Stimulated activated CD4-positive, alpha-beta T cell treated with anti-CD3 and anti-CD28 coated beads, TNF-alpha, amount 100 ng/mL, for 48 hours (primary cell): ENCODE measurements at regions not wholly inside any gene's neighbourhood (a gene's known extent, or its start where the extent isn't known, plus 50 kb on each side); places are given as distances from the start of the nearest gene placed in this dataset.
"Not testable (repeated sequence)": the region's sequence is repeated elsewhere in the genome, so short reads cannot be mapped to it uniquely, and the experiment has no call there.

Experiments
- DNase-seq, 3 donors: peaks; one replicate each; pipeline ENCODE4 v3.0.0-alpha.2; 2020; ENCODE audit warnings: low read depth in 3 of 3

GRCh38 chr5:144004751-144005150, 165.7 kb downstream of the YIPF5 start:
- no peak for DNase-seq

DNA sequence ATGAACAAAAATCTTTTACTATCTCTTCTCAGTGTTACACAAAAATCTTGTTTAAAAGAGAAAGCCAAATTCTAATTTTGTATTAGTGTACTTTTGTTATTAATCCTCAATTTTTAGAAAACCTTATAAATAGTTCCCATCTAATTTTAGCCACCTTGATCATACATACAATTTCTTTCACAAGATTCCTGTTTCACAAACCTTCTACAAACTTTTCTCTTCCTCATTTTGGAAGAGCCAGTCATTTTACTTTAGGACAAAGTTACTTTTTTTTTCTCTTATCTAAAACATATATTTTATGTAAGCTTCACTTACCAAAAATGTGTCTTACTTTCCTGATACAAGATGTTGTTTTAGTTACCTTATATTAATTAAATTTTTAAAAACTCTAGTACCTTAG, 161.3 kb downstream of the YIPF5 start:
- no peak for DNase-seq

DNA sequence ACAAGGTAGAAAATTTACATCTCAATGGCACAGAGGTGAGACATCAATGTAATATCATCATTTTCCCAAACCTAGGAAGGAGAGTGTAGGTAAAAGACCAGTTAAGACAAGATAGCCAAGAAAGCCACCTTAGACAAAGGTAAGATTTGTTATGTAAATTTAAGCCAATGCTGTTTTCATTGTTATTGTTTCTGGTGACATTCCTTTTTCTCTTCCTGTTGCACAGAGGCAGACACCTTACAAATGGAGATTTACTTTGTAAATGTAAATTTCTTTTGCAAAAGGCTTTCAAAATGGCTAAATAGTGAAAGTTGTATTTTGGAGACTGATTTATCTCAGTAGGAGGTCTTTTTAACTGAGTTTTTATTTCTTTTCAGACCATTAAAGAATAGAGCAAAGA, 159.1 kb downstream of the YIPF5 start:
- no peak for DNase-seq

- no peak for DNase-seq
Observed at GRCh38 chr5:144013816-144014215, 156.6 kb downstream of the YIPF5 start.

- DNase-seq = no peak
Observed at GRCh38 chr5:144015961-144016360, 154.5 kb downstream of the YIPF5 start.

DNA sequence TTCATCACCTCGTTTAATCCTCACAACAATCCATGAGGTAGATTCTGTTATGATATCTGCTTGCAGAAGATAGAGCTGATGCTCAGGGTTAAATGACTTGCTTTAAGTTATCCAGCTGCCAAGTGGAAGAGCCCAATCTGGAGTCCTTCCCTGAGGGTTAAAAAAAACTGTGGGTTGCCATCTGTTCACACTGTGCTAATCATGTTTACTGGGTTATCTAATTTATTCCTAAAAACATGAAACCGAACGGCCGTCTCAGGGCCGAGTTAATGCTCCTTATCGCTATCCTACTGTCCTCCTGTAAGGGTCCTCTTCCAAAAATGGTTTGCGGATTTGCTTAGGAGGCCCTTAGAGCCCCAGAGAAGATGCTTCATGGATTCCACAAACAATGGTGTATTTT, 153.3 kb downstream of the YIPF5 start:
- no peak for DNase-seq

DNA sequence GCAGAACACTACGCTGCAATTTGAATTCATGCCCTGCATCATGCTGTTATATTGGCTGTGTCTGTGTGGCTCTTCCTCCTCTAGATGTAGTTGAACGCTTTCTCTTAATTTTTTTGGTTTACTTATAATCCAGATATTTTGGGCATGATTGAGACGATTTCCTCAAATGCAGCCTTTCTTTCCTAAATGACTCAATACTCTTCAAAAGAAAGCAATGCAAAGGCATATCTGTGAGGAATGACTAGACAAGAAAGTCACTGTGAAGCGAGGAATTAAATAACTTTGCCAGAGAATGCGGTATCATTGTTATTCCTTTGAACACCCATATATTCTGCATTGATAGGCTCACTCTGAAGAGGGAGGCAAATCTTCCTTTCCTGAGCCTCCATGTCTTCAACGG, 152.8 kb downstream of the YIPF5 start:
- DNase-seq = no peak

- DNase-seq = no peak
Observed at GRCh38 chr5:144024090-144024489, 146.4 kb downstream of the YIPF5 start.

DNA sequence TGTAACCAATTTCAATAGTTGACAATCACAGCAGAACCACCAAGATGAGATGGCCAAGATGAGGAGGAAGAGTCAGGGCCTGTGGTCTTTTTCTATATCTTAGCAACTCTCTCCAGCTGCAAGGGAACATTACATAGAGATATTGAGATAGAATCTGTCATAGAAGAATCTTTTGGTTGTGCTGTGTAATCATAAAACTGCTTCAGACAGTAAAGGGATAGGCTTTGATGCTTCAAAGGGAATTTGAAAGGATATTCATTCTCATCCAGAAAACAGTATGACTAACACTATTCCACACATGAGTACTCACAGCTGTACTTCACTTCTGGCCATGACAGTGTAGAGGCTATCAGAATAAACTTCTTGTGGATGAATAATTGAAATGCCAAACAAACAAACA, 145.9 kb downstream of the YIPF5 start:
- no peak for DNase-seq

DNA sequence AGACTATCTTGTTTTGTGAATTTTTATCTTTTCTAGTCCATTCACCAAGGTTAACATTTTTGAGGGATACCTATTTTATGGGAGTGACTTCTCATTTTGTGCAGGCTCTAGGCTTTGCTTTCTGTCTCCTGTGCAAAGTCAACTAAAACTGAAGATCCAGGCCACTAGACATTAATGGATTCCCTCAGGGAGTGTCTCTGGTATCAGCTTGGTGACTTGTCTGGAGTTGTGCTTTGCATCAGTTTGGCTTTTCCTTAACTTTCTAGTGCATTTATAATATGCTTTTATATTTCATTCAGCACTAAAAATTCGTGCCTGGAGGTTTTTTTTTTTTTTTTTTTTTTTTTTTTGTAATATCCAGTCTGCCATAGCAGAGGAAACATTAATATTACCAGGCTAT, 144.2 kb downstream of the YIPF5 start:
- no peak for DNase-seq

DNA sequence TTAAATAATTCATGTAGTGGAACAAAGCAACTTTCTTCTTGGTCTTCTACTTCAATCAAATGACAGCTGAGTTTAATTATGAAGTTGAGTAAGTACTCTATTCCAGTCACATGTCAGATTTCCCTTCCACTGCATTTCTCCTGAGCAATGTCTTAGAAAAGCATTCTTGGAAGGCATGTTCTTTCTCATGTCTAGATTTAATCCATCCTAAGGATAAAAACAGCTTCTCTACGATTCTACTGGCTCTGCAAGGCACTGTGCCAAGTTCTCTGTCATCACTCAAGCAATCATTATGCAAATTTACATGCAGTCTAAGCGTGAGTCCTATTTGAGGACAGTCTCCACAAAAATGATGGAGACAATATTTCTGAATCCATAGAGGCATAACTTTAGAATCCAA, 142.4 kb downstream of the YIPF5 start:
- no peak for DNase-seq

- no peak for DNase-seq
Observed at GRCh38 chr5:144028636-144029035, 141.8 kb downstream of the YIPF5 start.

GRCh38 chr5:144030904-144031303, 139.6 kb downstream of the YIPF5 start:
- no peak for DNase-seq

DNA sequence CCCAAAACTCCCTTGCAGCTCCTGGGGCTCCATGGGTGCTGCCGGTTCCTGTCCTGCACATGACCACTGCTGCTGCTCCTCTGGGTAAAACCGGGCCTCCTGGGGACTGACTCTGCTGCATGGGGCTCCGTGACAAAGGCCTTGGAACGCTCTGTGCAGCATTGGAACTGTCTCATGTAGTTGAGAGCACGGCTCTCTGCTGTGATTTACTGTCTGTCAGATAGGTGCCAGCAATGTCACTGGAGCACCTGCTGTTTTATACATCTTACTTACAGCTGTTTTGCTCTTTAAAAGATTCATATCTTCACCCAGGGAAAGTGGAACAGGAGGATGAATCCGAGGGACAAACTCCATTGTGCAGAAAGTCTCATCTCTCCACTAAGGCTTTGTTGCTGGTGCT, 138.1 kb downstream of the YIPF5 start:
- DNase-seq = no peak

DNA sequence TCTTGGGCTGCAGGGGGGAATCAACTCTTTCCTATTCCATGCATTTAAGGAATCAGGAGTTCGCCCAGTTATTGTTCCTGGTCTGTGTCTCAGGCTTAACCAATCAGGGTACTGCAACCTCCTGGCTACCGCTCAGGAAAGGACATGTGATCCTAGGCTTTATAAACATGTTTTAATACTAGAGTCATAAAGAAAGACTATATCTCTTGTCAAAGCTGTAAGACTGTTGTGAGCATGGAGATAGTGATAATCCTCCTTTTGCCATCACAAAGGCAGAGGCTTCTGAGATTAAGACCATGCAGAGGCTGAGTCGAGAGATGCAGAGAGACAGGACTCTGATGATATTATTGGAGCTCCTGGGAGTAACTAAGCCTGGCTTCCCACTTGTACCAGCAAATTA, 137.0 kb downstream of the YIPF5 start:
- no peak for DNase-seq

GRCh38 chr5:144035046-144035740, 135.3 kb downstream of the YIPF5 start:
- DNase-seq = no peak

DNA sequence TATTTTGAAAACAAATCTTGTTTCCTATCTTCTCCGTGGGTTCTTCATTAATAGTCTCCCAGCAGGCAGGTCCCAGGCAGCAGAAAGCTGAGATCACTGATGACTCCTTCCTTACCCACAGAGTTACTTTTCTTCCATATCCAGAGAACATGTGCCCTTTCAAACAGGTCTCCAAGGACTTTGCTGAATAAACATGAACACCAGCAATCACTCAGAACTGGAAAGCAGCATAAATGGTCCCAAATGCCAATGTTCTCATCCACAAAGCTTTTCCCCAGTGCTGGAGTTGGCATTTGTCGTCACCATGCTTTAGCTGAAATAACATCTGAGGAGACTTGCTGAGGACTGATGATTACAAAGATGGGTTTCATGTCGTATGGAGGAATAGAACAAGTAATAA, 134.0 kb downstream of the YIPF5 start:
- no peak for DNase-seq

DNA sequence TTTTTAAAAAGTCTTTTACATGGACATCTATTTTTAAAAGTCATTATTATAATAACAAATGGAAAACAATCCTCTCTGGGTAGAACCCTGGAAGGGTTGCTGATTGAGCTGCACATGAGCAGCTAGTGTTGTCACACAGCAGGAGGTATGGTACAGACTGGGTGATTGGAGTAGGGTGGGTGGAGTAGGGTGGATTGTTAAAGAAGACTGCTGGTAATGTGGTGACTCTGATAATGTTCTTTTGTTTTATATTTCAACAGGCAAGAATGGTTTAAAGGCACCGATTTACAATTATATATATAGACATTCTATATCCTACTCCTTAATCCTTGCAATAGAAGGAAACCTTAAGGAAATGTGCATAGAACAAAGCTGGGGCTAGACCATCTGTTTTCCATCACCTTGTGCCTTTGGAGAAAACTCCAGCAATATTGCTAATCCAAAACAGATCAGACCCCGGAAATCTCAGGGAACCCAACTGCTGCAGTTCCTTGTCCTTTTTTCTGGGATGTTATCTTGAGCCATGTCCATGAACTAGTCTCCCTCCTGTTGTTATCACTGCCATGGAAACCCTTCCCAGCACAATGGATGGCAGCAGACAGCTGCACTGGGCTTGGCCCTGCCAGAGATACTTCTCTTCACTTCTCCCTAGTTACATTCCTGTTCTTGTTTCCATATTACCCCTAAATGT, 129.7 kb downstream of the YIPF5 start:
- no peak for DNase-seq

GRCh38 chr5:144042156-144042555, 128.3 kb downstream of the YIPF5 start:
- no peak for DNase-seq

- no peak for DNase-seq
Observed at GRCh38 chr5:144048259-144048856, 122.1 kb downstream of the YIPF5 start.

DNA sequence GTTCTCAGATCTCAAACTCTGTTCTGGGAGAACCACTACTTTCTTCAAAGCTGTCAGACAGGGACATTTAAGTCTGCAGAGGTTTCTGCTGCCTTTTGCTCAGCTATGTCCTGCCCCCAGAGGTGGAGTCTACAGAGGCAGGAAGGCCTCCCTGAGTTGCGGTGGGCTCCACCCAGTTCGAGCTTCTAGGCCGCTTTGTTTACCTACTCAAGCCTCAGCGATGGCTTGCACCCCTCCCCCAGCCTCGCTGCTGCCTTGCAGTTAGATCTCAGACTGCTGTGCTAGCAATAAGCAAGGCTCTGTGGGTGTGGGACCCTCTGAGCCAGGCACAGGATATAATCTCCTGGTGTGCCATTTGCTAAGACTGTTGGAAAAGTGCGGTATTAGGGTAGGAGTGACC, 115.1 kb downstream of the YIPF5 start:
- DNase-seq = not testable (repeated sequence)

DNA sequence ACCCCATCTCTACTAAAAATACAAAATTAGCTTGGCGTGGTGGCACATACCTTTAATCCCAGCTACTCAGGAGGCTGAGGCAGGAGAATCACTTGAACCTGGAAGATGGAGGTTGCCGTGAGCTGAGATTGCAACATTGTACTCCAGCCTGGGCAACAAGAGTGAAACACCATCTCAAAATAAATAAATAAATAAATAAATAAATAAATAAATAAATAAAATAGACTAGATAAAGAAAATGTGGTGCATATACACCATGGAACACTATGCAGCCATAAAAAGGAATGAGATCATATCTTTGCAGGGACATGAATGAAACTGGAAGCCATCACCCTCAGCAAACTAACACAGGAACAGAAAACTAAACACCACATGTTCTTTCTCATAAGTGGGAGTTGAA, 110.4 kb downstream of the YIPF5 start:
- not testable (repeated sequence) for DNase-seq

DNA sequence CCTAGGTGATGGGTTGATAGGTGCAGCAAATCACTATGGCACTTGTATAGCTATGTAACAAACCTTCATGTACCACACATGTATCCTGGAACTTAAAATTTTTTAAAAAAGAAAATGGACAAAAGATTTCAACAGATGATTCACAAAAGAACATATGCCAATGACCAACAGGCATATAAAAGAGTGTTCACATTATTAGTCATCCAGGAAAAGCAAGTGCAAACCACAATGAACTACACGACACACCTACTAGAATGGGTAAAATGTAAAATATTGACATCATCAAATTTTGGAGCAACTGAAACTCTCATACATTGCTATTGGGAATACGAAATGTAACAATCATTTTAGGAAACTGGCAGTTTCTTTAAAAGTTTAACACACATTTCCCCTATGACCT, 109.9 kb downstream of the YIPF5 start:
- no peak for DNase-seq
